ENCODE measurements at regions not wholly inside any gene's neighbourhood (a gene's known extent, or its start where the extent isn't known, plus 50 kb on each side); places are given as distances from the start of the nearest gene placed in this dataset. TPM values are rescaled to one million over a fixed set of nuclear protein-coding genes. Genes with fewer than 3 reads are reported as not detected.

DNA sequence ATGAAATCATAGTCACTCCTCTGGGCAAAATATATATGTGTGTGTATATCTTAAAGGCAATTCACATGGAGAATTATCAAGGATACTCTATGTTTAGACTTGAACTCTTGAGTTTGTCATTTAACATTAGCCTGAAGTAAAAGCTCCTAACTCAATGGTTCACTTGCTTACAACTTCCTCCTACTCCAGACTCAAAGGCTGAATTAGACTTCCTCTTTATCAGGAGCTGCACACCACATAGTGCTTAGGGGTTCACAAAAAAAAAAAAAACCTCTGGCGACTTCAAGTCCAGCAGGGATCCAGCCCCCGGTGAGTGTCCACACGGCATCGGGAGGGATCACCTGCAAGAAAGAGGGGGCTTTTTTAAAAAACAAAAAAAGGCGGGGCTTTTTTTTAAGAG is 68.2 kb upstream of the LSM14A start:
- DNase-seq (ENCODE audit: low read depth): no peak

GRCh38 chr19:34104557-34104956 is 67.7 kb upstream of the LSM14A start:
- no peak for DNase-seq (ENCODE audit: low read depth)

DNA sequence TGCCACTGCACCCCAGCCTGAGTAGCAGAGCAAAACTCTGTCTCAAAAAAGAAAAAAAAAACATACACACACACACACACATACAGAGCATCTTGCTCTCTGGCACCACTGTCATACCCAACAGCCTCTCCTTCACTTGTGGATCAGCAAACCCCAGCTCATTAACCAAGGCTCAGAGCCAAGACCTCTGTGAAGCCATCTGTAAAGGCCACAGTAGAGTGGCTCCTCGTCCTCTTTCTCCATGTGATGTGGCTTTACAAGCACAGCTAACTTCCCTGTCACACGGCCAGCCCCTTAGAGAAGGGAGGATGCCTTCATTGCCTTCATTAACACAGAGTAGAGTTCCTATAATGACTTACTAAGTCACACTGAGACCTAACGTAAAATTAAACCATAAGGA is 62.7 kb upstream of the LSM14A start:
- no peak for DNase-seq (ENCODE audit: low read depth)

DNA sequence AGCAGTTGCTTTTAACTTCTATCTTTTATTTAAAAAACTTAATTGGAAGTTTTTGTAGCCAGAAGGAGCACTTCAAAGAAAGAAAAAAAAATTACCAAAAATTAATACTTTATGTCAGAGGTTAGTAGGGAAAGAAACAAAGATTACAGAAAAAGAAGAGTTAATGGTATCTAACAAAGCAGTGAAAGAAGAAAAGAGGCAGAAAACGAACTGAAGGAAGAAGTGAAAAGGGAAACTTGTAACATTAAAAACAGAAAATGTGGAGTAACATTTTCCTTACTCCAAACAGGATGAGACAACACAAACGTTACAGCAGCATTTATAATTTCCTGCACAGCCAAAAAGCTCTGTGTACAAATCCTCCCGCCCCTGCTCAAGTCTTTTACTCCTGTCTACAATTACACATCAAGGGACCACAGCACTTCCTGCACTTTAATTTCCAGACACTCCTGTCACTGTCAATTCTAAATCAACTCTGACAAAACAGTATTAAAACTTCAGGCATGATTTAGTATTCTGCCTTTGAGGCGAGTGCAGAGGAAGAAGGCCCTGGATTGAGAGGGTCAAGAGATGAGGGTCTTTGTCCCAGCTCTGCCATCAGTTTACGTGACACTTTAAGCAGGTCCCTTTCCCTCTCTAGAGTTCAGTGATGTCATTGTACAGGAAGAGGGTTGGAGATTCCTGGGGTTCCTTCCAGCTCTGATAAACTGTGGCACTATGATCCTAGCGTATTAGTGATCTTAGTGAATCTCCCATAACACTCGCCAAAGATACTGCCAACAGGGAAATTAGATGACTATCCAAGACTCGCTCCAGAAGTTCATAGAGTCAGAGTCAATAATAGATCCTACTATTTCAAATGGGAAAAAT is 53.2 kb upstream of the LSM14A start:
- DNase-seq (ENCODE audit: low read depth): no peak

GRCh38 chr19:34120141-34120540 is 52.2 kb upstream of the LSM14A start:
- DNase-seq (ENCODE audit: low read depth): no peak

DNA sequence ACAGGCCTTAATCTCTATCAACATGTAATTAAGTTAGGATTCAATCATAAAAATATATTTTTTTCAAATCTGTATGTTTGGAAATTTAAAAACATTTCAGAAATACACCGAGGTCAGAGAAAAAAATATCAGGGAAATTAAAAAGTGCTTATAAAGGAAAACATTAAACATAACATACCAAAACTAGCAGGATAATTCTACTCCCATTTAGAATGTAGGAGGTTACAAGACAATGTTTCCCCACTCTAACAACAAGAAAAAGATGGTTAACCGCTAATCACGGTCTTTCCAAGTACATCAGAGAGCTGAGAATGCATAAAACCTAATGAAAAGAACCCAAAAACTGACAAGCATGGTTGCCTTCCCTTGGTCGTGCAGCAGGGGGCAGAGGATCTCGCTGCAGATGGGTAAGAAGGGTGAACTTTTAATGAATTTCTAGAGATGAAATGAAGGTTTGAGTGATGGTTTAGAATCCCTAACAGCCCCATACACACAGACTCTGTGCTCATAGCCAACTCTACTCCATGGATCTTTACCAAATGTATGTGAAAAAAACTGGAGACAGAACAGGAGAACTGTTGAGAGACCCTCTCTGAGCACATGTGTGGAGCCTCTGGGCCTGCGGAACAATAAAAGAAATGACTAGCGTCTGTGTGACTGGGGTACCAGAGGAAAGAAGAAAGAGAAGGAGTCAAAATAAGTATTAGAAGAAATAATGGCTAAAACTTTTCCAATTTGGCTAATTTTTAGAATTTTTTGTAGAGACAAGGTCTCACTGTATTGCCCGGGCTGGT is 51.3 kb upstream of the LSM14A start:
- DNase-seq (ENCODE audit: low read depth): peak; percentile 35

Small RNA genes lying in the stretch of these regions (small RNA-seq; reads per million reads assigned to genes)
- gene RN7SL150P (not detected), gene RPS4XP23 (not detected)

Data from HT1080 (cell line).